ENCODE measurements at regions not wholly inside any gene's neighbourhood (a gene's known extent, or its start where the extent isn't known, plus 50 kb on each side); places are given as distances from the start of the nearest gene placed in this dataset.
A peak's percentile ranks its signal among the peaks of the same experiment; 100 is the strongest.

DNA sequence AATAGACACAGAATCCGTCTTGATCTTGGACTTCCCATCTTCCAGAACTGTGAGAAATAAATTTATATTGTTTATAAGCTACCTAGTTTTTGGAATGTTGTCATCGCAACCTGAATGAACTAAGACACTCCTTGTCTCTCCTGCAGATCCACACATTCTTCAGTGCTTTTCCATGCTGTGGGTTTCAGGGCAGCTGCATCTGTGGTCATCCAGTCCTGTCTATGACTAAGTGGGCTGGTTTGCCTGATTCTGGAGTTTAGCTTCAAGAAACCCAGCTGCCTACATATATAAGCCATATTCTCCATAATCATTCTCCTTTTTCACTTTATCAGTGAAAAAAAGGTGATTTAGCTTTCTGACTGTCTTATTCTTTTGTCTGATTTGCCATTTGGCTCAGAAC, 170.3 kb upstream of the KIT start:
- no peaks in the 10 kb centered on the region for H3K4me1 ChIP-seq (ENCODE audit: control insufficient read depth, insufficient read depth, low read length, unreplicated experiment)
- no peaks in the 10 kb centered on the region for H3K36me3 ChIP-seq (ENCODE audit: insufficient read depth, low read length)
- H2AFZ ChIP-seq (ENCODE audit: low read length, unreplicated experiment): no peak overlapping the region
- no peak overlapping the region for H3K4me3 ChIP-seq (ENCODE audit: low read depth, low read length)
- H3K27ac ChIP-seq (ENCODE audit: low read depth, low read length): no peak overlapping the region
- H3K27me3 ChIP-seq (ENCODE audit: insufficient read depth, low read length): no peaks in the 10 kb centered on the region
- H3K79me2 ChIP-seq (ENCODE audit: control insufficient read depth, insufficient read depth, low read length, unreplicated experiment): no peaks in the 10 kb centered on the region

DNA sequence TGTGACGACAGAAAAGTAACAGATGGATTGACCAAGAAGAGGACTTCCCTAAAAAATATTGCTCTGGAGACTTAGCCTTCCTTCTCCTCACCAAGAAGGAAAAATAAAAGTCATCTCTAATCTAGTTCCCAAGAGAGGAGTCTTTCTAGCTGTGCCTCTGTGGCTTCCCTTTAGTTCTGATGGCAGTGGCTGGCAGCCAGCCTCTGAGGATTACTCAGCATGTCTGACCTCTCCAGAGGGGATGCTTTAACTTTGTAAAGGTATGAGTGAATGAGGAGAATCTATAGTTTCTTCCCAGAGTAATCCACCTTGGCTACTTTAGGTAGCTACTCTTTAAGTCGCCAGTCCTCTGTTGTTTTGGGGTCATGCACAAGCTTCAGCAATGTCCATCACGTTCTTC, 163.9 kb upstream of the KIT start:
- Histone ChIP-seq H3K36me3 (ENCODE audit: insufficient read depth, low read length) (no peaks in the 10 kb centered on the region), H3K27ac (ENCODE audit: low read depth, low read length) (no peak overlapping the region), H3K79me2 (ENCODE audit: control insufficient read depth, insufficient read depth, low read length, unreplicated experiment) (no peaks in the 10 kb centered on the region), H3K4me3 (ENCODE audit: low read depth, low read length) (no peak overlapping the region), H2AFZ (ENCODE audit: low read length, unreplicated experiment) (no peak overlapping the region), H3K27me3 (ENCODE audit: insufficient read depth, low read length) (no peaks in the 10 kb centered on the region), H3K4me1 (ENCODE audit: control insufficient read depth, insufficient read depth, low read length, unreplicated experiment) (peaks cover 9% of the 10 kb centered on the region)

DNA sequence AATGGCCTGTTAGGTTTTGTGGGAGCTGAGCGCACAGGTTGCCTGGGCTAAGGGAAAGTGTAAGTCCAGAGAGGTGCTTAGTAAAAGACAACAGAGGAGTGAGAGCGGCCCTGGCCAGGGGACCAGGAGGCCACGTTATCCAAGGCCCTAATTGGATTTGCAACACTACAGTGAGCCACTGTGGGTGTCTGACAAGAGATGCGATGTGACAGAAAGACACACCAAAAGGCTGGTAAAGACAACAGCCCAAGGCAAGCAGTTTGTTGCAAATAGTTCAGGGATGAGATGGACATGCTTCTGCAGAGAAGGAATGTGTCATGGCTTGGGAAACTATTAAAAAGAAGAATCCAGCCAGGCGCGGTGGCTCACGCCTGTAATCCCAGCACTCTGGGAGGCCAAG, 162.7 kb upstream of the KIT start:
- Histone ChIP-seq H3K4me3 (ENCODE audit: low read depth, low read length) (no peak overlapping the region), H3K79me2 (ENCODE audit: control insufficient read depth, insufficient read depth, low read length, unreplicated experiment) (no peaks in the 10 kb centered on the region), H3K27ac (ENCODE audit: low read depth, low read length) (no peak overlapping the region), H3K4me1 (ENCODE audit: control insufficient read depth, insufficient read depth, low read length, unreplicated experiment) (peaks cover 21% of the 10 kb centered on the region), H3K36me3 (ENCODE audit: insufficient read depth, low read length) (no peaks in the 10 kb centered on the region), H3K27me3 (ENCODE audit: insufficient read depth, low read length) (no peaks in the 10 kb centered on the region), H2AFZ (ENCODE audit: low read length, unreplicated experiment) (no peak overlapping the region)

DNA sequence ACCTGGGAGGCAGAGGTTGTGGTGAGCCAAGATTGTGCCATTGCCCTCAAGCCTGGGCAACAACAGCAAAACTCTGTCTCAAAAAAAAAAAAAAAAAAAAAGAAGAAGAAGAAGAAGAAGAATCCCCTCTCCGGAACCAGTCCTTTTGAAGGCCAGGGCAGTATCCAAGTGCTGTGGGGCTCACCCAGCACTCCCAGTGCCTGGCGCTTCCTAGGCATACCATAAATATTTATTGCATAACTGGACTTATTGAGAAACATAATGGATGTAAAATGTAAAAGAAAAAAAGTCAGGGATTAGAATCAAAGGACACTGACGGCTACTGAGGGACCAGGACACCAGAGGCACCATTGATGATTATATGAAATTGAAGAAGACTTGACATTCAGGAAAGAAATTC, 162.1 kb upstream of the KIT start:
- no peaks in the 10 kb centered on the region for H3K27me3 ChIP-seq (ENCODE audit: insufficient read depth, low read length)
- H2AFZ ChIP-seq (ENCODE audit: low read length, unreplicated experiment): no peak overlapping the region
- H3K79me2 ChIP-seq (ENCODE audit: control insufficient read depth, insufficient read depth, low read length, unreplicated experiment): no peaks in the 10 kb centered on the region
- H3K4me1 ChIP-seq (ENCODE audit: control insufficient read depth, insufficient read depth, low read length, unreplicated experiment): peaks cover 22% of the 10 kb centered on the region
- H3K4me3 ChIP-seq (ENCODE audit: low read depth, low read length): no peak overlapping the region
- H3K27ac ChIP-seq (ENCODE audit: low read depth, low read length): no peak overlapping the region
- H3K36me3 ChIP-seq (ENCODE audit: insufficient read depth, low read length): no peaks in the 10 kb centered on the region

DNA sequence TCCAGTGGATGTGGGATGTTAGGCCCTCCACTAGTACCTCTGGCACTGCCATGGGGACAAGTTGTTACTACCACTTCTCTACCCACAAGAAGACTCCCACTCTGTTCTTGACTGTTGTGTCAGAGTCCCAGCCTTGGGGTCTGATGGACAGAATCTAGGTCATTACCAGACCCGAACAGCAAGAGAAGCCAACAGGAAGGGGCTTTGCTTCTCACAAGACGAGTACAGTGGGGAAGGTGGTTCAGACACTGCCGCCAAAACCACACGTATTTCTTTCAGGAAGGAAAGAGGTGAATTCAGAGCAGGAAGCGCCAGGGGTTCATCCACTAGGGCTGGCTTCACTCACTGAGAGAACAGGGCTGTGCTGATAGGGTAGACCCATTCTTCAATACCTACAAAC, 161.3 kb upstream of the KIT start:
- H3K4me3 ChIP-seq (ENCODE audit: low read depth, low read length): no peak overlapping the region
- H2AFZ ChIP-seq (ENCODE audit: low read length, unreplicated experiment): no peak overlapping the region
- no peak overlapping the region for H3K27ac ChIP-seq (ENCODE audit: low read depth, low read length)
- H3K36me3 ChIP-seq (ENCODE audit: insufficient read depth, low read length): no peaks in the 10 kb centered on the region
- no peaks in the 10 kb centered on the region for H3K27me3 ChIP-seq (ENCODE audit: insufficient read depth, low read length)
- H3K4me1 ChIP-seq (ENCODE audit: control insufficient read depth, insufficient read depth, low read length, unreplicated experiment): peaks cover 22% of the 10 kb centered on the region
- H3K79me2 ChIP-seq (ENCODE audit: control insufficient read depth, insufficient read depth, low read length, unreplicated experiment): no peaks in the 10 kb centered on the region

DNA sequence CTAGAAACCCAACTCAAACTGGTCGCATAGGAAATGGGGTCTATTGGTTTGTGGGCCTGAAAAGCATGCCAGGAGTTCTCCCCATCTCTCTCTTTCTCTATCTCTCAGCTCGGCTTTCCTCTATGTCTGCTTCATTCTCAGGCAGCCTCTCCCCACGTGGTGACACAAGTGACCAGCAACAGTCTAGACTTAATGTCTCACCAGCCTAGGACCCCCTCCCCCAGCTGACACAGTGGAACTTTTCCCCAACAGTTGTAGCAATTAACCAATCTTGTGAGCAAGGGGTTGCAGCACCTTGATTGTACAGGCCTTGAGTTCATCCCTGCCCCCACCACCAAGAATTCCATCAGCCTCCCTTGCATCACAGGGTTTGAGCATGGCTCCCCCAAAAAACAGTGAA, 159.8 kb upstream of the KIT start:
- no peaks in the 10 kb centered on the region for H3K79me2 ChIP-seq (ENCODE audit: control insufficient read depth, insufficient read depth, low read length, unreplicated experiment)
- H3K36me3 ChIP-seq (ENCODE audit: insufficient read depth, low read length): no peaks in the 10 kb centered on the region
- H3K4me3 ChIP-seq (ENCODE audit: low read depth, low read length): no peak overlapping the region
- H3K27me3 ChIP-seq (ENCODE audit: insufficient read depth, low read length): no peaks in the 10 kb centered on the region
- no peak overlapping the region for H2AFZ ChIP-seq (ENCODE audit: low read length, unreplicated experiment)
- H3K4me1 ChIP-seq (ENCODE audit: control insufficient read depth, insufficient read depth, low read length, unreplicated experiment): peaks cover 22% of the 10 kb centered on the region
- no peak overlapping the region for H3K27ac ChIP-seq (ENCODE audit: low read depth, low read length)

DNA sequence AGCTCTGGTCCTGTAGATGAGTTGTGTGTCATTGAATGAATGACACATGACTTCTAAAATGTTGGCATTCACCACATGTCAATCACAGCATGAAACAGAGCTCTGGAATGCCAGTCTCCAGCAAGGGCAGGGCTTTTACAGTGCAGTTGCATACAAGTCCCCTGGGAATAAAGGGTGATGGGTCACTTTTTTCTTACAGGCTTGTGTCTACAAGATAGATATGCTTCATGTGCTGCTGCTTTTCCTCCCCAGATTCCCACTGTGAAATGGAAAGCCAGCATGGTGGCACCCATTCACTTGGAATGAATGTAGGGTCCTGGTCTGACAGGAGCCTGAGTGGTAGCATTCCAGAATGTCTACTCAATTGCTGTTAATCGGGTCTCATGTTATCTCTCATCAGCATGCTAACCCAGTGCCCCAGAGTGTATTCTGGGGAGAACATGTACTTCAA, 159.1 kb upstream of the KIT start:
- no peaks in the 10 kb centered on the region for H3K27me3 ChIP-seq (ENCODE audit: insufficient read depth, low read length)
- no peaks in the 10 kb centered on the region for H3K79me2 ChIP-seq (ENCODE audit: control insufficient read depth, insufficient read depth, low read length, unreplicated experiment)
- H3K4me1 ChIP-seq (ENCODE audit: control insufficient read depth, insufficient read depth, low read length, unreplicated experiment): peaks cover 22% of the 10 kb centered on the region
- H3K4me3 ChIP-seq (ENCODE audit: low read depth, low read length): peak overlapping the region; percentile 43; the same call in 1 of the 2 replicates
- no peaks in the 10 kb centered on the region for H3K36me3 ChIP-seq (ENCODE audit: insufficient read depth, low read length)
- H3K27ac ChIP-seq (ENCODE audit: low read depth, low read length): peak overlapping the region; percentile 68
- peak overlapping the region; percentile 19 for H2AFZ ChIP-seq (ENCODE audit: low read length, unreplicated experiment)

DNA sequence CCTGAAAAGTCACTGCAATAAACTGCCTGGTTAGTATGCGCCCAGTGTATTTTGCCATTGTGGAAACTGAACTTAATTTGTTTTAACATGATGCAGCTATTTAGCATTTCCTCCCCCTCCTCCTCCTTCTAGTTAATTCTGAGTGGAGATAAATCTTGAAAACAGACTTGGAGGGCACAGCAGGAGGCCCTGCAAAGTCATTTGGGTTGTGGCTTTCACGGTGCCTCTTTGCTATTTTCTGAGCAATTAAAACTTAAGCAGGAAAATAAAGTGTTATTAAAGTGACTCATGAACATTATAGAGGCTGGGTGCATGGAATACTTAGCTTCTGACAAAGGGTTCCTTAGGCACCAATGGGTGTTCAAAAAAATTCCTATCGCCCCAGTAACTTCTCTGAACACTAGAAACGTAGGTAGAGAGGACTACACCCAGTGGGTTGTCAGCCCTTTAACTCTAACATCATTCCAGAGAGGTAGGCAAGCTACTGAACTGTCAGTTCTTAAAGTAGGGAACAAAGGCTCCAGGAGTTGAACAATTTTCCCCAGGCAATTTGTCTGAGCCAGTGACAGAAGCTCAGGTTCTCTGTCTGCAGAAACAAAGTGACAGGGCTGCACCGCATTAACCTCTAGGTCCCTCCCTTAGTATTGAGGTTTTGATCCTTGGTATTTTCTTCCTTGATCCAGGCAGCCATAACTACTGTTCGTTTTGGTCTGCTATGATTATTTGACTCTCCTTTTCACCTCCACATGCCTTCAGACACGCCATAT, 158.3 kb upstream of the KIT start:
- Histone ChIP-seq H3K4me1 (ENCODE audit: control insufficient read depth, insufficient read depth, low read length, unreplicated experiment) (peaks cover 22% of the 10 kb centered on the region), H3K4me3 (ENCODE audit: low read depth, low read length) (peak overlapping the region; percentile 43; the same call in 1 of the 2 replicates), H3K36me3 (ENCODE audit: insufficient read depth, low read length) (no peaks in the 10 kb centered on the region), H3K27me3 (ENCODE audit: insufficient read depth, low read length) (no peaks in the 10 kb centered on the region), H3K79me2 (ENCODE audit: control insufficient read depth, insufficient read depth, low read length, unreplicated experiment) (no peaks in the 10 kb centered on the region), H3K27ac (ENCODE audit: low read depth, low read length) (peak overlapping the region; percentile 68), H2AFZ (ENCODE audit: low read length, unreplicated experiment) (peak overlapping the region; percentile 19)

DNA sequence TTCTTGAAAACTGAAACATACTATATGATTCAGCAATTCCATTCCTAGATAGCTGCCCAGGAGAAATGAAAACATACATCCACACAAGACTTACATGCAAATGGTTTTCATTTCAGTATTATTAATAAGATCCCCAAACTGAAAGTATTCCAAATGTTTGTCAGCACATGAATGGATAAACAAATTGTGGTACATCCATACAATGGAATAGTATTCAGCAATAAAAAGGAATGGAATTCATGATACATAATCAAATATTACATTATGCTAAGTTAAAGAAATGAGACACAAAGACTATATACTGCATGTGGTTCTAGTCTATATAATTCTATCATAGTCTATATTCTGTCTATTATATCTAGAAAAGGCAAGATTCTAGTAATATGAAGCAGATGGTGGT, 152.4 kb upstream of the KIT start:
- no peaks in the 10 kb centered on the region for H3K79me2 ChIP-seq (ENCODE audit: control insufficient read depth, insufficient read depth, low read length, unreplicated experiment)
- no peak overlapping the region for H3K27ac ChIP-seq (ENCODE audit: low read depth, low read length)
- H3K27me3 ChIP-seq (ENCODE audit: insufficient read depth, low read length): no peaks in the 10 kb centered on the region
- no peak overlapping the region for H3K4me3 ChIP-seq (ENCODE audit: low read depth, low read length)
- H3K36me3 ChIP-seq (ENCODE audit: insufficient read depth, low read length): no peaks in the 10 kb centered on the region
- no peak overlapping the region for H2AFZ ChIP-seq (ENCODE audit: low read length, unreplicated experiment)
- no peaks in the 10 kb centered on the region for H3K4me1 ChIP-seq (ENCODE audit: control insufficient read depth, insufficient read depth, low read length, unreplicated experiment)

DNA sequence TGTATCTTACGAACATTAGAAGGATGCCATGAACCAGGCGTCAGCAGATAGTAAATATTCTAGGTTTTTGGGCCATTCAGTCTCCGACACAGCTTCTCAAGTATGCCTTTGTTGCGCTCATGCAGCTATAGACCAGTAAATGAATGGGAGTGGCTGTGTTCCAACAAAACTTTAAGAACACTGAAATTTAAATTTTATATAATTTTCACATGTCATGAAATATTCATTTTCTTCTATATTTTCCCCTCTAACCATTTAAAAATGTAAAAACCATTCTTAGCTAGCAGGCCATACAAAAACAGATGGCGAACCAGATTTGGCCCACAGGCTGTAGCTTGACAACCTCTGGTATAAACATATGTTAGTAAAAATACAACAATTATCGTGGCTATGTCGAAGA, 151.8 kb upstream of the KIT start:
- no peaks in the 10 kb centered on the region for H3K27me3 ChIP-seq (ENCODE audit: insufficient read depth, low read length)
- H3K36me3 ChIP-seq (ENCODE audit: insufficient read depth, low read length): no peaks in the 10 kb centered on the region
- H3K79me2 ChIP-seq (ENCODE audit: control insufficient read depth, insufficient read depth, low read length, unreplicated experiment): no peaks in the 10 kb centered on the region
- H3K4me3 ChIP-seq (ENCODE audit: low read depth, low read length): no peak overlapping the region
- H3K4me1 ChIP-seq (ENCODE audit: control insufficient read depth, insufficient read depth, low read length, unreplicated experiment): no peaks in the 10 kb centered on the region
- no peak overlapping the region for H3K27ac ChIP-seq (ENCODE audit: low read depth, low read length)
- H2AFZ ChIP-seq (ENCODE audit: low read length, unreplicated experiment): no peak overlapping the region

DNA sequence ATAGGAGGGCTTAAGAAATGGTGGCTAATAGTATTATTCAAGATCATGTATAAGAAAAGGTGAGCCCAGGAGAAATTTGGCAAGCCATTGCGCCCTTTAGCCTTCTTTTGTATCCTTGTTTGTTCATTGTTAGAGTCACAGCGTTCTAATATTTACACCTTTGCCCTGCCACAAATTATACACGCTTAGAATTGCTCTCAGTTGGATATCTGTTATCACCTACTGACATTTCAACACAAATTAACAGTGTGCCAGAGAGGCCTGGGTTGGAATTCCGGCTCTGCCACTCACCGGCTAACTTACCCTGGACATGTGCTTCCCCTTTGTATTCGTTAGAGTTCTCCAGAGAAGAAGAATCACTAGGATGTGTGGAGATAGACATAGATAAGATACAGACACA, 148.7 kb upstream of the KIT start:
- Histone ChIP-seq H3K36me3 (ENCODE audit: insufficient read depth, low read length) (no peaks in the 10 kb centered on the region), H3K27me3 (ENCODE audit: insufficient read depth, low read length) (no peaks in the 10 kb centered on the region), H3K4me1 (ENCODE audit: control insufficient read depth, insufficient read depth, low read length, unreplicated experiment) (peaks cover 17% of the 10 kb centered on the region), H2AFZ (ENCODE audit: low read length, unreplicated experiment) (no peak overlapping the region), H3K79me2 (ENCODE audit: control insufficient read depth, insufficient read depth, low read length, unreplicated experiment) (no peaks in the 10 kb centered on the region), H3K4me3 (ENCODE audit: low read depth, low read length) (no peak overlapping the region), H3K27ac (ENCODE audit: low read depth, low read length) (no peak overlapping the region)

Measured in ACC112 (cell line).